CD4-positive, alpha-beta T cell (primary cell): ENCODE measurements at regions not wholly inside any gene's neighbourhood (a gene's known extent, or its start where the extent isn't known, plus 50 kb on each side); places are given as distances from the start of the nearest gene placed in this dataset.
"Not testable (repeated sequence)": the region's sequence is repeated elsewhere in the genome, so short reads cannot be mapped to it uniquely, and the experiment has no call there.

Source experiments
- ATAC-seq: fragments of 200-7000 bp; cut with Tn5 transposase; one replicate; pipeline ENCODE4 v1.10.0; 2022; ENCODE audit warnings: mild to moderate bottlenecking; ENCODE audit not compliant: poor library complexity
- CTCF ChIA-PET: fragments of 350-600 bp; sonication (Branson Sonifier 250); formaldehyde crosslinking; loops from one replicate; lab custom pipeline; 2021; ENCODE audit warnings: antibody characterized with exemption, inconsistent platforms; lab: Charles Lee
- POLR2A ChIA-PET: fragments of 350-600 bp; sonication (Branson Sonifier 250); formaldehyde crosslinking; loops from one replicate; lab custom pipeline; 2021; ENCODE audit warnings: antibody characterized with exemption, inconsistent platforms; lab: Charles Lee
- DNase-seq, 14 experiments: peaks; one replicate each; pipeline ENCODE4 v3.0.0-alpha.2; 2013 to 2020; ENCODE audit warnings: mixed read lengths in 2 of 14
- H3K27ac ChIP-seq, 2 donors: one replicate each; pipeline versions ENCODE4 v1.5.1 to v1.7.0; 2013; ENCODE audit warnings: low read length in 2 of 2, low read depth in 1 of 2, mild to moderate bottlenecking in 1 of 2
- H3K27me3 ChIP-seq, 2 experiments: 1 replicate in 1 of 2; 2 replicates in 1 of 2; pipeline versions ENCODE4 v1.6.1 to v1.7.0; 2013; ENCODE audit warnings: low read length in 2 of 2, control low read depth in 1 of 2, mild to moderate bottlenecking in 1 of 2, moderate library complexity in 1 of 2; ENCODE audit not compliant: insufficient read depth in 2 of 2, control insufficient read depth in 1 of 2
- H3K36me3 ChIP-seq: one replicate; pipeline ENCODE4 v1.6.1; 2013; ENCODE audit warnings: low read length, control low read depth; ENCODE audit not compliant: insufficient read depth
- H3K4me1 ChIP-seq: one replicate; pipeline ENCODE4 v1.6.1; 2013; ENCODE audit warnings: low read length, control low read depth; ENCODE audit not compliant: insufficient read depth
- H3K4me3 ChIP-seq: one replicate; pipeline ENCODE4 v1.5.1; 2013; ENCODE audit warnings: mild to moderate bottlenecking, low read length, moderate library complexity
- H3K9me3 ChIP-seq, 2 experiments: 1 replicate in 1 of 2; 2 replicates in 1 of 2; pipeline versions ENCODE4 v1.6.1 to v1.7.0; 2013; ENCODE audit warnings: low read length in 2 of 2, mild to moderate bottlenecking in 2 of 2, control low read depth in 1 of 2, moderate library complexity in 1 of 2; ENCODE audit not compliant: control insufficient read depth in 1 of 2, insufficient read depth in 1 of 2
- H3K27ac Mint-ChIP-seq: one replicate; pipeline ENCODE4 v1.8.0; 2020; ENCODE audit warnings: mixed read lengths
- H3K27me3 Mint-ChIP-seq: one replicate; pipeline ENCODE4 v1.8.0; 2021; ENCODE audit warnings: mixed read lengths
- H3K36me3 Mint-ChIP-seq: one replicate; pipeline ENCODE4 v1.8.0; 2021; ENCODE audit warnings: low read depth, mixed read lengths
- H3K4me1 Mint-ChIP-seq: one replicate; pipeline ENCODE4 v1.8.0; 2021; ENCODE audit warnings: low read depth, mixed read lengths
- H3K4me3 Mint-ChIP-seq: one replicate; pipeline ENCODE4 v1.8.0; 2020; ENCODE audit warnings: mild to moderate bottlenecking, mixed read lengths
- H3K9me3 Mint-ChIP-seq: one replicate; pipeline ENCODE4 v1.8.0; 2020; ENCODE audit warnings: mixed read lengths
- intact Hi-C, 2 experiments: fragments of 100-400 bp; cut with DNase I in 1 of 2; cut with micrococcal nuclease in 1 of 2; formaldehyde crosslinking; loops; one replicate each; pipeline versions ENCODE4 v1.15.1 to v1.9.0; 2023 to 2025; cut with DNase I, micrococcal nuclease
- TF ChIP-seq, protein P1 (sequence below): fragments of 200-600 bp; IDR thresholded peaks from one replicate; pipeline ENCODE4 v1.8.0; 2022; ENCODE audit warnings: antibody characterized with exemption, mild to moderate bottlenecking

DNA sequence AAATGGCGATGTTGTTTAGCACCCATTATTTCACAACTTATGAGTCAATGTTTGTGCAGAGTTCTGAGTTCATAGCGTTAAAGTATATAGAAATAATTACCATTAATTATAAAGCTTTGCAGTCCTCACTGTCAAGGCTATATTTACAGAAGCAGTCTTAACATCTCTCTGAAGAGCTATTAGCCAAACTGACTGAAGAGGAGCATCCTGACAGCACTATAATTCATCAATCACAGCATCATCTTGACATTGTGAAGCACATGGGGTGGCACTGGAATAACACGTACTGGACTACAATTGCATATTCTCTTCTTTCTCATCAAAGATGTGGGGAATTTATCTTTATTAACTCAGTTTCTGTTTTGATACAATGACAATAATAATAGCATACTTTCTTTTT lies 260.6 kb upstream of the MME start:
- intact Hi-C loops, result no loop called here
- ATAC-seq (no peak), DNase-seq (no peak)
- Mint-ChIP-seq H3K27ac (no peak overlapping the region), H3K36me3 (no peaks in the 10 kb centered on the region), H3K27me3 (no peaks in the 10 kb centered on the region), H3K4me1 (no peaks in the 10 kb centered on the region), H3K4me3 (no peak overlapping the region), H3K9me3 (peaks cover 3% of the 10 kb centered on the region)
- Histone ChIP-seq H3K27ac (no peak overlapping the region), H3K36me3 (no peaks in the 10 kb centered on the region), H3K27me3 (no peaks in the 10 kb centered on the region), H3K4me1 (no peaks in the 10 kb centered on the region), H3K9me3 (no peaks in the 10 kb centered on the region), H3K4me3 (no peak overlapping the region)
- POLR2A ChIA-PET, result no interaction called here
- CTCF ChIA-PET, result interaction anchor here (0.6 kb wide), 1 partner anchor 85 kb away, joined by 3 read pairs; no protein-coding TSS in a partner anchor
- TF ChIP-seq, protein P1, sequence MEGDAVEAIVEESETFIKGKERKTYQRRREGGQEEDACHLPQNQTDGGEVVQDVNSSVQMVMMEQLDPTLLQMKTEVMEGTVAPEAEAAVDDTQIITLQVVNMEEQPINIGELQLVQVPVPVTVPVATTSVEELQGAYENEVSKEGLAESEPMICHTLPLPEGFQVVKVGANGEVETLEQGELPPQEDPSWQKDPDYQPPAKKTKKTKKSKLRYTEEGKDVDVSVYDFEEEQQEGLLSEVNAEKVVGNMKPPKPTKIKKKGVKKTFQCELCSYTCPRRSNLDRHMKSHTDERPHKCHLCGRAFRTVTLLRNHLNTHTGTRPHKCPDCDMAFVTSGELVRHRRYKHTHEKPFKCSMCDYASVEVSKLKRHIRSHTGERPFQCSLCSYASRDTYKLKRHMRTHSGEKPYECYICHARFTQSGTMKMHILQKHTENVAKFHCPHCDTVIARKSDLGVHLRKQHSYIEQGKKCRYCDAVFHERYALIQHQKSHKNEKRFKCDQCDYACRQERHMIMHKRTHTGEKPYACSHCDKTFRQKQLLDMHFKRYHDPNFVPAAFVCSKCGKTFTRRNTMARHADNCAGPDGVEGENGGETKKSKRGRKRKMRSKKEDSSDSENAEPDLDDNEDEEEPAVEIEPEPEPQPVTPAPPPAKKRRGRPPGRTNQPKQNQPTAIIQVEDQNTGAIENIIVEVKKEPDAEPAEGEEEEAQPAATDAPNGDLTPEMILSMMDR, result no peak

- intact Hi-C loops, result no loop called here
- no peak overlapping the region for H3K27ac Mint-ChIP-seq
- TF ChIP-seq, protein P1, result no peak
- Histone ChIP-seq H3K27ac (no peak overlapping the region), H3K4me3 (no peak overlapping the region), H3K4me1 (no peaks in the 10 kb centered on the region), H3K27me3 (no peaks in the 10 kb centered on the region), H3K36me3 (no peaks in the 10 kb centered on the region), H3K9me3 (no peaks in the 10 kb centered on the region)
- POLR2A ChIA-PET, result no interaction called here
- no peaks in the 10 kb centered on the region for H3K4me1 Mint-ChIP-seq
- CTCF ChIA-PET, result no interaction called here
- H3K36me3 Mint-ChIP-seq, result no peaks in the 10 kb centered on the region
- DNase-seq (no peak), ATAC-seq (no peak)
- H3K4me3 Mint-ChIP-seq, result no peak overlapping the region
- peaks cover 3% of the 10 kb centered on the region for H3K9me3 Mint-ChIP-seq
- H3K27me3 Mint-ChIP-seq, result no peaks in the 10 kb centered on the region
Observed at GRCh38 chr3:154818676-154819255, 261.4 kb upstream of the MME start.

DNA sequence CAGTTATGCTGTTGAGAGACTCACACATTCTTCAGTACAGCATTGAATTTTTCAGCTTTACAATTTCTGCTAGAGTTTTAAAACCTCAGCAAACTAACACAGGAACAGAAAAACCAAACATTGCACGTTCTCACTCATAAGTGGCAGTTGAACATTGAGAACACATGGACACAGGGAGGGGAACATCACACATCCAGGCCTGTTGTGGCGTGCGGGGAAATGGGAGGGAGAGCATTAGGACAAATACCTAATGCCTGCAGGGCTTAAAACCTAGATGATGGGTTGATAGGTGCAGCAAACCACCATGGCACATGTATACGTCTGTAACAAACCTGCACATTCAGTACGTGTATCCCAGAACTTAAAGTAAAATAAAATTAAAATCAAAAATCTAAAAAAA lies 270.1 kb upstream of the MME start:
- POLR2A ChIA-PET, H3K27ac ChIP-seq, DNase-seq, H3K36me3 Mint-ChIP-seq, H3K4me1 ChIP-seq, H3K27ac Mint-ChIP-seq, H3K27me3 ChIP-seq, H3K4me1 Mint-ChIP-seq, intact Hi-C loops, H3K4me3 ChIP-seq, H3K27me3 Mint-ChIP-seq, H3K9me3 ChIP-seq, H3K4me3 Mint-ChIP-seq, CTCF ChIA-PET, H3K36me3 ChIP-seq, H3K9me3 Mint-ChIP-seq, ATAC-seq: not testable (repeated sequence)

- Mint-ChIP-seq H3K4me1 (no peaks in the 10 kb centered on the region), H3K27ac (no peak overlapping the region), H3K36me3 (no peaks in the 10 kb centered on the region), H3K4me3 (no peak overlapping the region), H3K9me3 (peaks cover 8% of the 10 kb centered on the region), H3K27me3 (no peaks in the 10 kb centered on the region)
- intact Hi-C loops, result no loop called here
- peaks cover 0 to 7% of the 10 kb centered on the region in 2 experiments for H3K9me3 ChIP-seq
- DNase-seq, result no peak
- no peaks in the 10 kb centered on the region for H3K27me3 ChIP-seq
- H3K4me1 ChIP-seq, result no peaks in the 10 kb centered on the region
- H3K36me3 ChIP-seq, result no peaks in the 10 kb centered on the region
- ChIA-PET POLR2A (no interaction called here), CTCF (no interaction called here)
- TF ChIP-seq, protein P1, result no peak
- H3K27ac ChIP-seq, result no peak overlapping the region
- ATAC-seq, result no peak
- H3K4me3 ChIP-seq, result no peak overlapping the region
Observed at GRCh38 chr3:154801729-154802128, 278.4 kb upstream of the MME start.
